GM13977 (cell line): ENCODE measurements at regions not wholly inside any gene's neighbourhood (a gene's known extent, or its start where the extent isn't known, plus 50 kb on each side); places are given as distances from the start of the nearest gene placed in this dataset.

Experiments used
- DNase-seq: peaks from one replicate; pipeline ENCODE4 v3.0.0; 2012; ENCODE audit warnings: low spot score
- CTCF ChIP-seq: IDR thresholded peaks from 2 replicates; pipeline ENCODE4 v1.5.1; 2012; ENCODE audit warnings: mild to moderate bottlenecking, control low read depth; ENCODE audit not compliant: insufficient read depth; ENCODE audit errors: extremely low read depth, missing control alignments
- in situ Hi-C: fragments of 300-500 bp; cut with MboI; formaldehyde crosslinking; loops from one replicate; pipeline ENCODE4 v1.12.0; 2022; ENCODE audit warnings: low sequenced_read_pairs, low pct_unique_long_range_greater_than_20kb, mixed read lengths, inconsistent platforms; ENCODE audit not compliant: unreplicated experiment

GRCh38 chr1:193520472-193520871, 334.1 kb upstream of the B3GALT2 start:
- TF ChIP-seq CTCF: no peak
- DNase-seq: no peak
- in situ Hi-C loops: no loop called here

GRCh38 chr1:193519922-193520321, 333.5 kb upstream of the B3GALT2 start:
- in situ Hi-C loops: no loop called here
- no peak for TF ChIP-seq CTCF
- no peak for DNase-seq

GRCh38 chr1:193516755-193517388, 330.5 kb upstream of the B3GALT2 start:
- DNase-seq: no peak
- in situ Hi-C loops: no loop called here
- TF ChIP-seq CTCF: no peak

GRCh38 chr1:193514397-193514796, 328.0 kb upstream of the B3GALT2 start:
- no peak for DNase-seq
- no peak for TF ChIP-seq CTCF
- in situ Hi-C loops: no loop called here

- no peak for DNase-seq
- in situ Hi-C loops: no loop called here
- TF ChIP-seq CTCF: no peak
Observed at GRCh38 chr1:193513032-193513431, 326.6 kb upstream of the B3GALT2 start.

- in situ Hi-C loops: no loop called here
- no peak for DNase-seq
- TF ChIP-seq CTCF: no peak
Observed at GRCh38 chr1:193504920-193505319, 318.5 kb upstream of the B3GALT2 start.
